OCI-LY7 (cell line): ENCODE measurements at regions not wholly inside any gene's neighbourhood (a gene's known extent, or its start where the extent isn't known, plus 50 kb on each side); places are given as distances from the start of the nearest gene placed in this dataset.

ENCODE experiments used
- BruUV-seq: library from RNA; stranded (reverse); fragments of 400-500 nt; replicated peaks from 2 replicates; lab custom pipeline; 2021; lab: Mats Ljungman, UMichigan
- CTCF ChIA-PET: fragments of 300-600 bp; sonication (Branson Sonifier 250); formaldehyde crosslinking; loops from one replicate; lab custom pipeline; 2022; ENCODE audit warnings: antibody characterized with exemption; ENCODE audit not compliant: unreplicated experiment; lab: Charles Lee
- POLR2A ChIA-PET: fragments of 300-600 bp; sonication (Branson Sonifier 250); formaldehyde crosslinking; loops from one replicate; lab custom pipeline; 2022; ENCODE audit warnings: antibody characterized with exemption; lab: Charles Lee
- DNase-seq: peaks from one replicate; pipeline ENCODE4 v3.0.0-alpha.2; 2015; ENCODE audit warnings: low spot score
- H2AFZ ChIP-seq: fragments of 200-600 bp; sonication (generic), shearing (Covaris generic); 2 replicates; pipeline ENCODE4 v1.6.1; 2014; ENCODE audit warnings: mild to moderate bottlenecking, antibody characterized with exemption, low read length, moderate library complexity
- H3K27ac ChIP-seq: fragments of 200-600 bp; sonication (generic); 2 replicates; pipeline ENCODE4 v1.5.1; 2014; ENCODE audit warnings: mixed run types, low read depth, mild to moderate bottlenecking, moderate library complexity, low read length, inconsistent platforms; ENCODE audit not compliant: poor library complexity, severe bottlenecking
- H3K36me3 ChIP-seq: fragments of 200-600 bp; sonication (generic); 2 replicates; pipeline ENCODE4 v1.6.1; 2014; ENCODE audit warnings: mild to moderate bottlenecking, antibody characterized with exemption, low read length, moderate library complexity, mixed read lengths; ENCODE audit not compliant: insufficient read depth
- H3K4me1 ChIP-seq: fragments of 200-600 bp; sonication (generic); 2 replicates; pipeline ENCODE4 v1.5.1; 2014; ENCODE audit warnings: mild to moderate bottlenecking, low read length; ENCODE audit not compliant: insufficient read depth, poor library complexity, severe bottlenecking
- H3K4me2 ChIP-seq: fragments of 200-600 bp; sonication (generic); 2 replicates; pipeline ENCODE4 v1.6.1; 2014; ENCODE audit warnings: mild to moderate bottlenecking, low read length
- H3K4me3 ChIP-seq: fragments of 200-600 bp; sonication (generic); 2 replicates; pipeline ENCODE4 v1.5.1; 2014; ENCODE audit warnings: mild to moderate bottlenecking, low read depth, low read length; ENCODE audit not compliant: poor library complexity, severe bottlenecking
- H3K79me2 ChIP-seq: fragments of 200-600 bp; sonication (generic); 2 replicates; pipeline ENCODE4 v1.6.1; 2016; ENCODE audit warnings: low read depth, mild to moderate bottlenecking, low read length, moderate library complexity, mixed read lengths; ENCODE audit not compliant: insufficient read depth
- H3K9me2 ChIP-seq: fragments of 200-600 bp; sonication (generic); 2 replicates; pipeline ENCODE4 v1.6.1; 2016; ENCODE audit warnings: mild to moderate bottlenecking, low read length, mixed read lengths; ENCODE audit not compliant: insufficient read depth
- H3K9me3 ChIP-seq: fragments of 200-600 bp; sonication (generic); 2 replicates; pipeline ENCODE4 v1.6.1; 2014; ENCODE audit warnings: mild to moderate bottlenecking, mixed run types, low read length, mixed read lengths
- H4K20me1 ChIP-seq: fragments of 200-600 bp; sonication (generic); 2 replicates; pipeline ENCODE4 v1.6.1; 2014; ENCODE audit warnings: mild to moderate bottlenecking, antibody characterized with exemption, low read length, moderate library complexity, mixed read lengths; ENCODE audit not compliant: insufficient read depth
- CTCF ChIP-seq: fragments of 200-600 bp; sonication (generic); conservative IDR thresholded peaks from 2 replicates; pipeline ENCODE4 v1.5.1; 2014; ENCODE audit warnings: mild to moderate bottlenecking, antibody characterized with exemption, low read length, moderate library complexity, mixed read lengths
- EZH2phosphoT487 ChIP-seq: fragments of 200-600 bp; sonication (generic); IDR thresholded peaks from 2 replicates; pipeline ENCODE4 v1.6.1; 2018; ENCODE audit warnings: low read depth, borderline replicate concordance, mild to moderate bottlenecking, mixed run types, antibody characterized with exemption, low read length, moderate library complexity, mixed read lengths
- intact Hi-C: fragments of 100-400 bp; cut with micrococcal nuclease; formaldehyde crosslinking; loops from one replicate; pipeline ENCODE4 v1.10.0; 2022; ENCODE audit not compliant: unreplicated experiment

GRCh38 chr13:37345869-37346268 is 240.4 kb upstream of the CSNK1A1L start:
- no TSS peak for BruUV-seq
- ChIA-PET CTCF (no interaction called here), POLR2A (no interaction called here)
- intact Hi-C loops, result no loop called here
- H3K4me1 ChIP-seq, result no peaks in the 10 kb centered on the region
- no peak overlapping the region for H3K4me3 ChIP-seq
- no peak for TF ChIP-seq EZH2phosphoT487
- H3K27ac ChIP-seq, result no peak overlapping the region
- no peaks in the 10 kb centered on the region for H4K20me1 ChIP-seq
- DNase-seq, result no peak
- no peaks in the 10 kb centered on the region for H3K9me3 ChIP-seq
- no peak overlapping the region for H3K4me2 ChIP-seq
- H2AFZ ChIP-seq, result no peak overlapping the region
- H3K79me2 ChIP-seq, result no peaks in the 10 kb centered on the region
- no peaks in the 10 kb centered on the region for H3K9me2 ChIP-seq
- no peaks in the 10 kb centered on the region for H3K36me3 ChIP-seq

- Histone ChIP-seq H3K9me2 (no peaks in the 10 kb centered on the region), H3K36me3 (no peaks in the 10 kb centered on the region), H3K9me3 (no peaks in the 10 kb centered on the region), H3K4me3 (no peak overlapping the region), H2AFZ (no peak overlapping the region), H3K27ac (no peak overlapping the region), H4K20me1 (no peaks in the 10 kb centered on the region), H3K4me2 (no peak overlapping the region), H3K4me1 (no peaks in the 10 kb centered on the region), H3K79me2 (no peaks in the 10 kb centered on the region)
- TF ChIP-seq EZH2phosphoT487 (no peak), CTCF (no peak)
- no TSS peak for BruUV-seq
- POLR2A ChIA-PET, result no interaction called here
- DNase-seq, result no peak
- CTCF ChIA-PET, result no interaction called here
- intact Hi-C loops, result no loop called here
Observed at GRCh38 chr13:37345391-37345790, 239.9 kb upstream of the CSNK1A1L start.

- Histone ChIP-seq H3K9me3 (no peaks in the 10 kb centered on the region), H3K4me1 (no peaks in the 10 kb centered on the region), H3K9me2 (no peaks in the 10 kb centered on the region), H3K4me2 (no peak overlapping the region), H3K36me3 (no peaks in the 10 kb centered on the region), H3K27ac (no peak overlapping the region), H4K20me1 (no peaks in the 10 kb centered on the region), H2AFZ (no peak overlapping the region), H3K4me3 (no peak overlapping the region), H3K79me2 (no peaks in the 10 kb centered on the region)
- CTCF ChIA-PET, result no interaction called here
- TF ChIP-seq CTCF, result no peak
- TF ChIP-seq EZH2phosphoT487, result no peak
- no TSS peak for BruUV-seq
- intact Hi-C loops, result no loop called here
- POLR2A ChIA-PET, result interaction anchor here (0.7 to 0.8 kb wide), 3 partner anchors 10 to 1153 kb away, joined by 3 to 4 read pairs (median 3); no protein-coding TSS in a partner anchor
- no peak for DNase-seq
Observed at GRCh38 chr13:37344056-37344455, 238.6 kb upstream of the CSNK1A1L start.
